G401.6 (cell line): ENCODE measurements at regions not wholly inside any gene's neighbourhood (a gene's known extent, or its start where the extent isn't known, plus 50 kb on each side); places are given as distances from the start of the nearest gene placed in this dataset.
A peak's percentile ranks its signal among the peaks of the same experiment; 100 is the strongest.

ENCODE experiments used
- FAIRE-seq: peaks from 2 replicates; lab custom pipeline; 2012; peaks lifted over from hg19 to GRCh38; lab: Jason Lieb, UNC

- FAIRE-seq, result no peak
Measured at GRCh38 chr15:98560338-98560737, 88.0 kb upstream of the IGF1R start.

- FAIRE-seq, result no peak
Measured at GRCh38 chr15:98561169-98561941, 87.0 kb upstream of the IGF1R start.

DNA sequence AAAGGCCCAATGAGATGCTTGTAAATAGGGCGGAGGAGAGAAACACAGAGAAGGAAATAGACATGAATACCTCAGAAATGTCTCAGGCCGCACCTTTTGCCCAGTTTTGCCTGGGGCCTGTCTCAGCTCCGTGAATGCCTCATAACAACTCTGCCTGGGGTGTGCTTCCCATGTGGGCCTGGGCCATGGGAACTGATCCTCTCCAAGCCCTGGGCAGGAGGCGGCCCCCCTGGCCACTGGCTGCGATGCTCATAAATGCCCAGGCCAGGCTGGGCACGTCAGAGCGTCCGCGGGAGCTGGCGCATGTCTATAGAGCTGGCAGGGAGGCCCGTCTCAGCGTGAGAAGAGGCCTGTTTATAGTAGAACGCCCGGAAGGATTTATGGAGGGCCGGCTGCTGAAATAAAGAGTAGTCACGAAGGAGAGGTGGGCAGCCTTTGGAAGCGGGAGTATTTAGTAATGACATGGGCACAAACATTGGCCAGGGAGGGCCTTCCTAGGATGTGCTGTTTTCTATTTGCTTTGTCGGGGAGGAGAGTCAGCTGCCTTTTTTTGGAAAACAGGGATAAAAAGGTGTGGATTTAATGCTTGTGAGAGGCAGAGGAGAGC is 85.9 kb upstream of the IGF1R start:
- FAIRE-seq, result no peak

DNA sequence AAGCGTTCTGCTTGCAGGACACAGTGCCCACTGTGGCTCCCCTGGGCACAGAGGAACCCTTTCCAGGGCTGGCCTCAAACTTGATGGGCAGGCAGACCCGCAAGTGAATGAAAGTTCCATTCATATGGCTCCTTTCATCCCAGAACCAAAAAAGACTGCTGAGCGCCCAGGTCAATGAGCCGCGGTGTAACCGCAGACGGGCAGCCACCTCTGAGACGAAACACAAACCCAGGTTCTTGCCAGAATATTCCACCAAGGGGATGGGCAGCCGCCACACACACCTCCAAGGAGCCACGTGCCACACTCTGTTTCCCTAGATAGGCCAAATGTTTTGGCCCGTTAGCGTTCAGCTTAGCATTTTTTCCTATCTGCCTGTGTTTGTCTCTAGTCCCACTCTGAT is 82.8 kb upstream of the IGF1R start:
- FAIRE-seq, result no peak

DNA sequence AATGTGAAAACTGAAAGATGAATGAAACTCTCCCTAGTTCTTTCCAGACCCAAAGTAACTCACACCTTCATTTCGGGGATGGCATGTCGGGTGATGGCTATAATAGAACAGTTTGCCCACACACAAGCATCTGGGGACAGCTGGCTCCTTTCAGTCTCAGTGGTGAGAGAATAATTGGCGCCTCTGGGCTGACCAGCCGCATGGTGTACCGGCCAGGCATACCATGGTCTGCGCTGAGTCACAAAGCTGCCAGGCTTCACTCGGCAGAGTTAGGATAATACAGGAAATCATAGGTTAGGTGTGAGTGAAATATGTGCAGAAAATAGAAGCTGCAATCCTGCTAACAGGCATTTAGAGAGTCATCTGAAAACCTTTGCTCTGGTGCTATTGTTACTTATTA is 80.4 kb upstream of the IGF1R start:
- FAIRE-seq, result no peak

DNA sequence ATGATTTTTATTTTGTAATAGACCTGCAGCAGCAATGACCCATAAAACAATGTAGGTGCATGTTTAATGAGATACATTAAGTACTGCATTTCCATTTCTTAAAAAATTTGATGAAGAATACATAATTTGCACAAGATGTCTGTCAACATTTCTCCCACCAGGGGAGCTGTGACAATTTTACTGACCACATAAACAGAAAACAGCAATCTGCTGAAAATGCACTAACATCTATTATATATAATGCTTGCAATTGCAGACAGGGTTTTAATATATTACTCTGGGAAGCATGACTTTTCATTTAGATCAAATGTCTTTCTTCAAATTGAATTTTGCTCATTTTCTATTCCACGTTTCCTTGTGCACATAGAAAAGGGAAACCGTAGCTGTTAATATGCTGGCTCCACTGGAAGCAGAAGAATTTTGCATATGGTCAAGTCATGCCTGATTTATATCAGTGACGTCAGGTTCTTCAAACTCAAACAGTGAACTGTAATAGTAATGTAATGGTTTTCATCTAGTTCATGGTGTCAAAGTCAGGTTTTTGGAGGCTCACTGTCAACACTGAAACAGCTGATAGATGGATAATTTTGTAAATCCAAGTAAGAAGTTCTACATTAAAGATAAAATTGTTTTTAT is 79.8 kb upstream of the IGF1R start:
- FAIRE-seq, result peak; percentile 21

DNA sequence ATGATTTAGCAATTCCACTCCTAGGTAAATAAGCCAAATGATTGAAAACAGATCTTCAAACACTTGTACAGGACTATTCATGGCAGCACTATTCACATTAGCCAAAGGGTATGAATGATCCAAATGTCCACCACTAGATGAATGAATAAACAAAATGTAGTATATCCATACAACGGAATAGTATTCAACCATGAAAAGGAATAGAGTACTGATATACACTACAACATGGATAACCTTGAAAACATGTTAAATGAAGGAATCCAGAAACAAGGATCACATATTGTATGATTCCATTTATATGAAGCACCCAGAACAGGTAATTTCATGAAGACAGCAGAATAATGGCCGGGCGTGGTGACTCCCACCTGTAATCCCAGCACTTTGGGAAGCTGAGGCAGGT is 78.2 kb upstream of the IGF1R start:
- no peak for FAIRE-seq

GRCh38 chr15:98580572-98580971 is 67.8 kb upstream of the IGF1R start:
- FAIRE-seq, result no peak

- FAIRE-seq, result peak; percentile 96
Measured at GRCh38 chr15:98581715-98582114, 66.6 kb upstream of the IGF1R start.

- peak; percentile 61 for FAIRE-seq
Measured at GRCh38 chr15:98582900-98583554, 65.3 kb upstream of the IGF1R start.

DNA sequence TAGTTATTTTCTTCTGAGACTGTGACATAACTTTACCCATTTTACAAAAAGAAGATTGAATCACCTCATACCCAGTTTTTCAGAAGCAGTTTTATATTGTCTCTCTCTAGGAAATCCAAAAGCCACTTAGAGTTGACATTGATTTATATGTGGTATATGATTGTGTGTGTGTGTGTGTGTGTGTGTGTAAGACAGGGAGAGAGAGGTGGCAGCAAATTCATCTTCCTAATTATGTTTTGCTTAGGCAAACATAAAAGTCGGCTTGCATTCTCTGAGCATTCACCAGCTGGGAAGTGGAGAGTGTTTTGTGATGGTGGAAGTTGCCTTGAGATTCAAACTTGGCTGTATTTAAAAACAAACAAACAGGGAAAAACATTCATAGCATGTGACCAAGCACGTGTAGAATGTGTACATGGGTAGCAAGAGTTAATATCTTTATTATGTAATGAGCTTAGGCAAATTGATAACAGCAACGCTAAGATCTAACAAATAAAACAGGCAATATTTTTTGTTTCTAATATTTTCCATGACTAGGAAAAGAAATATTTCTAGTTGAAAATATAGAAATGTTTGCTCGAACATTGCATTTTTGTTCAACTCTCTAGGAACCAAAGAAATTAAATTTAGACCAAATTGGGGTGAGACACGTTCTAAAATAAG is 64.4 kb upstream of the IGF1R start:
- no peak for FAIRE-seq

DNA sequence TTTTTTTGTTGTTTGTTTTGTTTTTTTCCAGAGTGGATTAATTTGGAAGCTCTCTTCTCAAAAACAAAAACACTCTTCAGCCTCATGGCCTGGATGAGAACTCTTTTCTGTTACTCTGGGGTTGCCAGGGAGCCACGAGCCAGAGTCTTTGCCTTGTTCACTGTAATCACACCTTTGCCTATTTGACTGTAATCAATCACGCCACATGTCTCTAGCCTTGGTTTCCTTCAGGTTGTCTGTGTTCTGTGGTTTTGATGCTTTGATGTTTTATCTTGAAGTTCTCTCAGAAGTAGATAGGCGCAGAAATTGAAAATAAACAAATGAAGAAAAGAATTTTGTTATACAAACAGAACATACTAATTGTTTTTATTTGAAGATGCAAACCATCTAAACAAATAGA is 62.3 kb upstream of the IGF1R start:
- FAIRE-seq, result peak; percentile 90

- no peak for FAIRE-seq
Measured at GRCh38 chr15:98592136-98592535, 56.2 kb upstream of the IGF1R start.

DNA sequence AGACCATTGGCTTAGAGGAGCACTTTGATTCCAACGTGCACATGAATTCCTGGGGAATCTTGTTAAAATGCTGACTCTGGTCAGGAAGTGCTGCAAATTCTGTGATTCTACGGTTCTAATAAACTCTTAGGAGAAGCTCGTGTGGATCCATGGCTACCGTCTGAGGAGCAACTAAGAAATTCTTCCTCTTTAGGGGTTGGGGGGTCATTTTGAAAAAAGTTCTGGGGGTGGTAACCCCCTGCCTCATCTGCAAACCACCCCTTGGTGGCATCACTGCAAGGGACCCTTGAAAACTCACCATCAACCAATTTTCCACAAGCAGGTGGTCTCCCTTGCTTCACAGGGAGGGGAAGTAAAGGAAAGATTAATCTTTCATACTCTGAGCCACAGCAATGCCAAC is 52.2 kb upstream of the IGF1R start:
- FAIRE-seq, result no peak

DNA sequence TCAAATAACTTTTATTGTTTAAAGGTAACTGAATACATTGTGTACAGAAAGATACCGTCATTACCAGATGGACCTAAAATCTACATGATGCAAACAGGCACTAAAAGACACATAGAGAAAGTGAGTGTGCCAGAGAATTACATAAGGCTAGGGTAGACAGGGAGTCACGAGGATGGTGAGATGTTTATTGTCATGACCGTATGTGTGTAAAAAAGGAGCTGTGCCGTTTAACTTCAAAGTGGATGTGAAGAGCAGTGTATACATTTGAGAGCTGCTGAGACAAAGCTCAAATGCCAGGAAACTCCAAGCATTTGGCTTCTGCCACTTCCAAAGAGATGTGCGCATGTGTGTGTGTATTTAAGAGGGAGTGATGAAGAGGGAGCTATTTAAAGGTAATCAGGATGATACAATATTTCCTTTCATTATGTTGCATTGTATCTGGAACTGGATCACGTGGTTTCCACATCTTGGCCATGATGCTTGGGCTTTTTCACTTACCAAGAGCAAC is 51.4 kb upstream of the IGF1R start:
- FAIRE-seq, result no peak

GRCh38 chr15:98597666-98598065 is 50.7 kb upstream of the IGF1R start:
- no peak for FAIRE-seq
